ENCODE measurements at regions not wholly inside any gene's neighbourhood (a gene's known extent, or its start where the extent isn't known, plus 50 kb on each side); places are given as distances from the start of the nearest gene placed in this dataset.

- no peak for DNase-seq
Observed at GRCh38 chr1:30400507-30400906, 322.9 kb downstream of the MATN1 start.

DNA sequence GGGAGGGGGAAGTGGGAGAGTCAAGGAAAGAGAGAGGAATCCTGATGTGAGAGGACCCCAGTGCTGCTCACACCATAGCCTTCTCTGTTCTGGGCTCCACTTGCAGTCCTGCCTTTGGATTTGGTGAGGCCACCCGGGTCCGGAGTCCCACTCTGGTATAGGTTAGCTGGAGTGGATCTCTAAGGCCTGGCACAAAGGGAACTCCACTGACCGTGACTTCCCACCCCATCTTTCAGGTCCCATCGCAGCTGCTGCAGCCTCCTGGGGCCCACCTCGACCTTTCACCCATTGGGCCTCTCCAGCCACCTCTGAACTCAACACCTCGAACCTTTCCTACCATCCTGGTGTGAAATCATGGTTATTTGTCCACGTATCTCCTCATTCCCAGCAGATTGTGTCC is 324.4 kb downstream of the MATN1 start:
- DNase-seq = no peak

DNA sequence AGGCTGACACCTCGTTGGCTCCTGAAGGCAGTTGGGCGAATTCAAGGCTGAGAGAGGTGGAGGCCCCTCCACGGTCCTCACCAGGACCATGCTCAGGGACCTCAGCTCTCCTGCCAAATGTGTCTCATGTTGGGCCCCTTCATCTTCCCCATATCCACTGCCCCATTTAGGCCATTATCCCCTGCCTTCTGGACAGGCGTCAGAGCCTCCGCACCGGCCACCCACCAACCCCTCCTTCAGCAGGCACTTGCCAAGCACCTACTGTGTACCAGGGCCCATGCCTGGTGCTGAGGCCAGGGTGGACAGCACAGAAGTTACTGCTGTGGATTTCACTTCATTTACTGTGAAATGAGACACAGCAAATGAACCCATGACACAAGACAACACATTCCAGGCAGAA is 325.8 kb downstream of the MATN1 start:
- DNase-seq = no peak

DNA sequence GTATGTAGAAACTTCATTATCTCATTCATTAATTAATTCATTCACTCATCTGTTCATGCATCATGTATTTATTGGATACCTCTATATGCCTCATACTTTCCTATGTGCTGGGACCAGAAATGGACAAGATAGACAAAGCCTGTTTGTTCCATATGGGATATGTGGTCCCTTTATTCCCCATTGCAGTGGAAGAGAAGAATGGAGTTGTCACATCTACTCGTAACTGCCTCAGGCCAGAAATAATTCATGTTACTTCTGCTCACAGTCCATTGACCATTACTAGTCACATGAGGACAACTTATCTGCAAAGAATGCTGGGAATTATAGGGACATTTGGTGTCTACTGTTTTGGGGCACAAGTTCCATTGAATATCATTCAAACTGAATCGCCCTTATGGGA is 327.8 kb downstream of the MATN1 start:
- no peak for DNase-seq

- DNase-seq = no peak
Observed at GRCh38 chr1:30388386-30388785, 335.0 kb downstream of the MATN1 start.

- DNase-seq = no peak
Observed at GRCh38 chr1:30386156-30386926, 337.0 kb downstream of the MATN1 start.

- no peak for DNase-seq
Observed at GRCh38 chr1:30385246-30385995, 338.0 kb downstream of the MATN1 start.

DNA sequence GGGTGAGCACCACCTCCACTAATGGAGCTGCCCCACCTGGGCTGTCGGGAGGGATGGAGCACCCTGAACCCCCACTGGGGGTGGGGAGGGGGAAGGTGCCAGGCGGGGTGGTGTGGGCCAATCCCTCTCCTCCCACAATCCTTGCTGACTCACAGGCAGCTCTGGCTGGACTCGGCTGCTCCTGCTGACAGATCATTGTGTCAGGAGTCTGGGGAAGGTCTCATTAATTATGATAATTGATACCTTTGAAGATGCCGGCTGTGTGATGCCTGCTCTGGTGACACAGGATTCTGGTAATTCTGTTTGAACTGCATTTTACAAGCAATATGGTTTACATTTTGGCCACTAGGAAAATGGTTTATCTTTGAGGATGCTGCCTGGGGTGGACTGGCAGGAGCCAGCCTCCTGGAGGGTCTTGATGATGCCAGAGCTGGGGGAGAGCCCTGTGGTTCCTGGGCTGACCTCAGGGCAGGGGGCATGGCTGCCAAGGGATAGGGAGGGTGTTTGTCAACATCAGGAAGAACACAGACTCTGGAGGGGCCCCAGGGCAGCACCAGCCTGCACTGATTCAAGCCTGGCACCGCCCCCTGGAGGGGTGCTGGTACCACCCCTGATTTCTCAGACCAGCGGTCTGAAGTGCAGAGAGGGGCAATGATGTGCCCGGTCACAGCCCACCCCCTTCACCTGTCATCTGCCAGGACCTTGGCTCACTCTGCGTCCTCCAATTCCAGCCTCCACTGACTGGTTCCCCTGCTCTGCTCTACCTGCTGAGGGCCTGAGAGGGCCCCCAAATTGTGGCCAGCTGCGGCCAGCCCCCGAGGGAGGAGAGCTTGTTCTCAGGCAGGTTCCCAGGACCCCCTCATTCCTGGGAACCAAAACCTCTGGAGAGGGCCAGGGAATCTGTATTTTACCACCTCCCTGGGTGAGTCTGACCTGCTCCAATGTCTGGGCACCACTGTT is 338.8 kb downstream of the MATN1 start:
- DNase-seq = peak; percentile 94

DNA sequence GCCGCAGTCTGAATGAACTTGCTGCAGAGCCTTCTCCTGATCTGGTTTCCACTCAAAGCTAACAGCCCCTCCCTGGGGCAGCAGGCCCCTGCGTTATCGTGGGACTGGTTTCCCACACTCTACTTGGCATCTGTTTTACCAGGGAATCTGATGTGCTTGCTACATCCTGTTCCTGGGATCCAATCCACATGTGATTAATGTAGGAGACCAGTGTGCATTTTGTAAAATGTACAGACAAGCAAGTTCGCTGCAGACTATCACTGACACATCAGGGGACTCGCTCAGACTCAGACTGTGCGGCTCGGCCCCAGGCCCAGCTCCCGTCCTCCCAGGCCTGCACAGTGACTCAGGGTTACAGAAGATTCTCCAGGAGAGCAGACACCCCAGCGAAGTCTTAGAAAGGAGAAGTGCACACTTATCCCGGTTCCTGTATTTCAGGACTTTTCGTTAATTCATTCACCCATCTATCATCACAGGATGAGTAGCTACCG is 340.1 kb downstream of the MATN1 start:
- DNase-seq = no peak

GRCh38 chr1:30382496-30382895 is 340.9 kb downstream of the MATN1 start:
- DNase-seq = no peak

DNA sequence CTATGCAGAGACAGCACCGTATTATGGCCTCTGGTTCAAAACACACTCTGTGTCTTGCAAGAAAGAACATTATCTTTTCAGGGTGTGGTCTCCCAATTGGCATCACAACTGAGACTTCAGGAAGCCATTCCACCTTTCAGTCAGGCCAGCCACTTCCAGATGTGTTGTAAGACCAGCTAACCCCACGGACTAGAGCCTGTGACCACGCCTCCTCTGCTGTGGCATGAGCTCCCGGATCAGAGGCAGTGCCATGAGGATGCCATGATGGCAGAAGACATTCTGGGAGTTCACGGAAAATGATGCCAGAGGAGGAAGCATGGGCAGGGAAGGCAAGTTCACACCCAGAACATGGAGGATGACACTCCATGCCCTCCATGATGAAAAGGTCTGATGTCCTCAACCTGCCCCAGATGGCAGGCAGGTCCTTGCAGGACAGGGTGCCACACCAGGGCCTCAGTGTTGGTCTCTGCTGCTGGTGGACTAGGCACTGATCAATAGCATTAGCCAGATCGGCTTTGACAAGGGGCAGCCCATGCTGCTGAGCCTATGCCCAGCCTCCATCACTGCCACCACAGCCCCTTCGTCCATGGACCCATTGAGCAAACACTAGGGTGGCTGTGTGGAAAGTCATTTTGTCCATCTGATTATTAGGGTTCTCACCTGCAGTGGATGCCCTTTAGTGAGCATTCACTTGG is 341.6 kb downstream of the MATN1 start:
- DNase-seq = no peak

GRCh38 chr1:30381266-30381665 is 342.1 kb downstream of the MATN1 start:
- DNase-seq = no peak

DNA sequence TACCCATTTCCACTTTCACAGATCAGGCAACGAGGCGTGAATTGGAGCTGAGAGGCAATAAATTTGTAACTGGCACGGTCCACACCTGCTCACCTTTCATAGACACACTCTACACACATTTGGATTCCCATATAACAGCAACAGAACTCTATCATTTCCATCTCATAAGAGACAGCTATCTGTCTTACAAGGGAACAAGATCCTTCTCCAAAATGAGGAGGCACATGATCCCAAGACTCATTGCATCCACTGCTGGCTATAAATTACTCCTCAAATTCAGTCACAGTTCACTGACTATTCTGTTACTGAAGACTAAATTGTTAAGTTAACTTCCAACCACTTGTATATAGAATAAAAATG is 342.8 kb downstream of the MATN1 start:
- DNase-seq = no peak

DNA sequence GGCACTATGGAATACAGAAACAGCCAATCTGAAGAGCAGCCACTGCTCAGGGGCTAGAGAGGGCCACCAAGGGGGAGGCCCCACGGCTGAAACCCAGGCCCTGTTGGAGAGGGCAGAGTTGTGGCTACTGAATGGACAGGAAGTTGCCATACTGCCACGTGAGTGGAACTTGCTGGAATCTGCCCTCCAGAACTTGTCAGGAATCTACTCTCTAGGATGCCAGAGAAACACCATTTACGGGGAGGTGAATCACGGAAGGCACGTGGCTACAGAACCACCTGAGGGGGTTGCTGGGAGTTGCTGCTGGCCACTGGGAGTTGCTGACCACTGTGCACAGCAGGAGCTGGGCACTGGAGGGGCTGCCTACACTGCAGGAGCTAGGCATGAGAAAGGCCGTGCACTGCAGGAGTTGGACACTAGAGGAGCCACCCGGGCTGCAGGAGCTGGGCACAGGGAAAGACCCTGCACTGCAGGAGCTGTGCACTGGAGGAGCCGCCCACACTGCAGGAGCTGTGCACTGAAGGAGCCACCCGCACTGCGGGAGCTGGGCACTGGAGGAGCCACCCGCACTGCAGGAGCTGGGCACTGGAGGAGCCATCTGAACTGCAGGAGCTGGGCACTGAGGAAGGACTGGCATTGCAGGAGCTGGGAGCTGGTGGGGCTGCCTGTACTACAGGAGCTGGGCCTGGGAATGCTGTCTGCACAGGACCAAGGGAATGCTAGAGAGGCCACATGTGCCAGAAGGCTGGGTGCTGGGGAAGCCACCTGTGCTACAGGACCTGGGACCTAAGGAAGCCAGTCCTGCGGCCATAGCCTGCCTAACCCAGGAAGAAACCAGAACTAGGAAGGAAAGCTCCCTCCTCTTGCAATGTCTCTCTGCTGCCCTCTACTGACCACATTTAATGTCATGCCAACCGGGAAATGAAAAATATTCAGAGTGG is 343.4 kb downstream of the MATN1 start:
- peak; percentile 77 for DNase-seq

- DNase-seq = peak; percentile 15
Observed at GRCh38 chr1:30378991-30379581, 344.3 kb downstream of the MATN1 start.

GRCh38 chr1:30378003-30378596 is 345.3 kb downstream of the MATN1 start:
- no peak for DNase-seq

DNA sequence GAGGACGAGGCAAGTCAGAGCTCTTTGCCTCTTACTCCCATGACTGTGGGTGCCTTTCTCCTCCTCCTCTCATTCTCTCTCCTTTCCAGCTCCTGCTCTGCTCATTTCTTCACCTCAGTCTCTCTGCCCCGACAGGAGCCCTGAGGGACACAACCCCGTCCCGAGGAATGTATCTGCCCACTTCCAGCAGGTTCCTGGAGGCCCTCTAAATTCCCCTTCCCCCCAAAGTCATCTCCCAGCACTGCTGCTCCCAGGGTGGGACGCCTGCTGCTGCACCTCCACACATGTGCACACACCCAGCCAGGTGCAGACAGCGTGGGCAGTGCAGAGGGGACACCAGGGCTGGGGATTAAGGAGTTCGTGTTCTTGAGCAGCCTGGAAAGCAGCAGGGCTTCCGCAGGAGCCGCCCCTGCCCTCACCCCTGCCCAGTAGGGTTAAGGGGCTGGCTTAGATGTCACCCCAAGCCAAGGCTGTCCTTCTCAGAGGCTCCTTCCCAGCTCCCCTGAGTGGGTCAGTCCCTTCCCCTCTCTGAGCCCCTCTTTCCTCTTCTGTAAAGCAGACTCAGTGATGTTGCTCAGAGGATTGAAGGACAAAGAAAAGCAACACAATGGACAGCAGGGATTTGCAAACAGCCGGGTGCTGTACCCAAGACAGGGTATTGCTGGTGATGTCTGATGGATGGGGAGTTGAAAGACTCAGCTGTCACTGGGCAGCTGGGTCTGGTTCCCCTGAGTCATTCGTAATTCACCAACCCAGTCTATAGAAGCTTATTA is 346.0 kb downstream of the MATN1 start:
- no peak for DNase-seq

DNA sequence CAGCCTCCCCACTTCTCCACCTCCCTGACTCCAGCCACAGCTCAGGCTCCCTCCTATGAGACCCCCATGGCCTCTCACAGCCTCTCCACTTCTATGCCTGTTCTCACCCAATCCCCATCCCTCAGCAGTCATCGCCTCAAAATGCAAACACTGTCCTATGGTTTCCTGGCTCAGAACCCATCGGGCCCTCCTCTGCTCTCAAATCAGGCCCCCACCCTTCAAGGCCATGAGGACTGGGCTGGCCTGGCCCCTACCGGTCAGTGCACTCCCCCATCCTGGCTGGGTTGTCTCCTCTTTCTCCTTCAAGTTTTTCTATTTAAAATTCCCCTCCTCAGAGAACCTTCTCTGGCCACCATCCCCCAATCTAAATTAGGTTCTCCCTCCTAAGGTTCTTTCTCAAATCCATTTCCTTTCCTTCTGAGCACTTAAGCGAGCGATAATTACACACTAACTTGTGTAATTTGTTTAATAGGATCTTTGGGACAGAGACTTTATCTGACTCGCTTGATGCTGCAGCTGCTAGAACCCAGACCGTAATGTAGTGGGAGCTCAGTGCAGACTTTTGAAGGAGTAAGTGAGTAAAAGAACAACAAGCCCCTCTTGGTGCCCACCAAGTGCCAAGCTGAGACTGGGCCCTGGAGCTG is 347.2 kb downstream of the MATN1 start:
- DNase-seq = no peak

DNA sequence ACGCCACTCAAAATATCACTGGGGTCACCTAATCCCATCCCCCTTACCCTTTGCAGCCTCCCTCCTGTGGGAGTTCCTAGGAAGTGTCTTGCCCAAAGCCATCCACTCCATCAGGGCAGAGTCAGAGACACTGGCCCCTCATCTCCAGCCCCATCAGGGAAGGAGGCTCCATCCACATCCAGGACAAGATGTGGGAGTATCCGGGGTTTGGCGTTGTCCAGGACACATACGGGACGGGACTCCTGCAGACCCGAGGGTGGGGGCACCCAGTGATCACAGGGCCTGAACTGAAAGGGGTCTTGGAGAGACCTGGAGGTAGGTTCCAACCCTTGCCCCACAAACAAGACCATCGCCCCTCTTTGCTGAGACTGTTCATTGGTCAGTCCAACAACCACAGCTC is 348.2 kb downstream of the MATN1 start:
- no peak for DNase-seq

Measured in COR-L47 (cell line).